ENCODE measurements at regions not wholly inside any gene's neighbourhood (a gene's known extent, or its start where the extent isn't known, plus 50 kb on each side); places are given as distances from the start of the nearest gene placed in this dataset.

- H3K9me3 ChIP-seq (ENCODE audit: control insufficient read depth in 1 of 2, low read length in 2 of 2): no peaks in the 10 kb centered on the region
- no peak overlapping the region for H3K27ac ChIP-seq (ENCODE audit: low read length)
- H3K4me1 ChIP-seq (ENCODE audit: control insufficient read depth in 1 of 2, insufficient read depth in 2 of 2, low read length in 2 of 2): peaks cover 0 to 3% of the 10 kb centered on the region in 2 donors
- no peak overlapping the region for H3K4me3 ChIP-seq (ENCODE audit: low read depth in 1 of 2, low read length in 2 of 2)
- H3K27me3 ChIP-seq (ENCODE audit: low read depth, low read length): no peaks in the 10 kb centered on the region
- H3K36me3 ChIP-seq (ENCODE audit: control insufficient read depth in 1 of 2, insufficient read depth in 2 of 2, low read length in 2 of 2): no peaks in the 10 kb centered on the region
Observed at GRCh38 chr2:59080451-59081181, 839.5 kb upstream of the FANCL start.

- peaks cover 0 to 3% of the 10 kb centered on the region in 2 donors for H3K4me1 ChIP-seq (ENCODE audit: control insufficient read depth in 1 of 2, insufficient read depth in 2 of 2, low read length in 2 of 2)
Observed at GRCh38 chr2:59077981-59078531, 836.9 kb upstream of the FANCL start.

GRCh38 chr2:59077026-59077725, 836.1 kb upstream of the FANCL start:
- Histone ChIP-seq H3K4me1 (ENCODE audit: control insufficient read depth in 1 of 2, insufficient read depth in 2 of 2, low read length in 2 of 2) (peaks cover 0 to 3% of the 10 kb centered on the region in 2 donors), H3K27ac (ENCODE audit: low read length) (no peak overlapping the region), H3K4me3 (ENCODE audit: low read depth in 1 of 2, low read length in 2 of 2) (no peak overlapping the region), H3K27me3 (ENCODE audit: low read depth, low read length) (no peaks in the 10 kb centered on the region), H3K9me3 (ENCODE audit: control insufficient read depth in 1 of 2, low read length in 2 of 2) (no peaks in the 10 kb centered on the region), H3K36me3 (ENCODE audit: control insufficient read depth in 1 of 2, insufficient read depth in 2 of 2, low read length in 2 of 2) (no peaks in the 10 kb centered on the region)

More at GRCh38 chr2:59077981-59078531, 836.9 kb upstream of the FANCL start:
- Histone ChIP-seq H3K4me3 (ENCODE audit: low read depth in 1 of 2, low read length in 2 of 2) (no peak overlapping the region), H3K9me3 (ENCODE audit: control insufficient read depth in 1 of 2, low read length in 2 of 2) (no peaks in the 10 kb centered on the region), H3K36me3 (ENCODE audit: control insufficient read depth in 1 of 2, insufficient read depth in 2 of 2, low read length in 2 of 2) (no peaks in the 10 kb centered on the region), H3K27ac (ENCODE audit: low read length) (no peak overlapping the region), H3K27me3 (ENCODE audit: low read depth, low read length) (no peaks in the 10 kb centered on the region)

- Histone ChIP-seq H3K27ac (ENCODE audit: low read length) (no peak overlapping the region), H3K9me3 (ENCODE audit: control insufficient read depth in 1 of 2, low read length in 2 of 2) (no peaks in the 10 kb centered on the region), H3K36me3 (ENCODE audit: control insufficient read depth in 1 of 2, insufficient read depth in 2 of 2, low read length in 2 of 2) (no peaks in the 10 kb centered on the region), H3K4me3 (ENCODE audit: low read depth in 1 of 2, low read length in 2 of 2) (no peak overlapping the region), H3K4me1 (ENCODE audit: control insufficient read depth in 1 of 2, insufficient read depth in 2 of 2, low read length in 2 of 2) (peaks cover 0 to 3% of the 10 kb centered on the region in 2 donors), H3K27me3 (ENCODE audit: low read depth, low read length) (no peaks in the 10 kb centered on the region)
Observed at GRCh38 chr2:59076079-59076619, 835.0 kb upstream of the FANCL start.

DNA sequence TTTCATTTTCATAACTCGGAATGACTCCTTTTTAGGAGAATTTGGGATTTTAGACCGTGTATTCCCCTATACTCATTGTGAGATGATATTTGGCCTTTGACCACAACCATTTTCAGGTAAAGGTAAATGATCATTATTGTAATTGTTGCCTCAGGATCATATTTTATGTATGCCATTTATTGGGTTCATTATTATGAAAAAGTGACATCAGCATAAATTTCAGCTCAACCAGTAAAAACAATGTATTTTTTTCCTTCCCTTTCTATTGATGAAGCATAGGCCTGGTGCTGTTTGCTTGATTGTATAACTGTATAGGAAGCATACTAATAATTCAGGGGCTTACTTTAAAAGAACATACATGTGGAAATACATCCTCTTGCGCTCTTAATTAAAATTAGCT, 832.9 kb upstream of the FANCL start:
- H3K4me1 ChIP-seq (ENCODE audit: control insufficient read depth in 1 of 2, insufficient read depth in 2 of 2, low read length in 2 of 2): no peaks in the 10 kb centered on the region
- H3K9me3 ChIP-seq (ENCODE audit: control insufficient read depth in 1 of 2, low read length in 2 of 2): no peaks in the 10 kb centered on the region
- H3K27me3 ChIP-seq (ENCODE audit: low read depth, low read length): no peaks in the 10 kb centered on the region
- H3K36me3 ChIP-seq (ENCODE audit: control insufficient read depth in 1 of 2, insufficient read depth in 2 of 2, low read length in 2 of 2): no peaks in the 10 kb centered on the region
- no peak overlapping the region for H3K4me3 ChIP-seq (ENCODE audit: low read depth in 1 of 2, low read length in 2 of 2)
- H3K27ac ChIP-seq (ENCODE audit: low read length): no peak overlapping the region

GRCh38 chr2:59073286-59073685, 832.2 kb upstream of the FANCL start:
- H3K36me3 ChIP-seq (ENCODE audit: control insufficient read depth in 1 of 2, insufficient read depth in 2 of 2, low read length in 2 of 2): no peaks in the 10 kb centered on the region
- no peak overlapping the region for H3K27ac ChIP-seq (ENCODE audit: low read length)
- no peaks in the 10 kb centered on the region for H3K9me3 ChIP-seq (ENCODE audit: control insufficient read depth in 1 of 2, low read length in 2 of 2)
- H3K4me3 ChIP-seq (ENCODE audit: low read depth in 1 of 2, low read length in 2 of 2): no peak overlapping the region
- H3K27me3 ChIP-seq (ENCODE audit: low read depth, low read length): no peaks in the 10 kb centered on the region
- H3K4me1 ChIP-seq (ENCODE audit: control insufficient read depth in 1 of 2, insufficient read depth in 2 of 2, low read length in 2 of 2): no peaks in the 10 kb centered on the region

- Histone ChIP-seq H3K4me3 (ENCODE audit: low read depth in 1 of 2, low read length in 2 of 2) (no peak overlapping the region), H3K4me1 (ENCODE audit: control insufficient read depth in 1 of 2, insufficient read depth in 2 of 2, low read length in 2 of 2) (no peaks in the 10 kb centered on the region), H3K27ac (ENCODE audit: low read length) (no peak overlapping the region), H3K36me3 (ENCODE audit: control insufficient read depth in 1 of 2, insufficient read depth in 2 of 2, low read length in 2 of 2) (no peaks in the 10 kb centered on the region), H3K9me3 (ENCODE audit: control insufficient read depth in 1 of 2, low read length in 2 of 2) (no peaks in the 10 kb centered on the region), H3K27me3 (ENCODE audit: low read depth, low read length) (no peaks in the 10 kb centered on the region)
Observed at GRCh38 chr2:59068255-59068654, 827.1 kb upstream of the FANCL start.

DNA sequence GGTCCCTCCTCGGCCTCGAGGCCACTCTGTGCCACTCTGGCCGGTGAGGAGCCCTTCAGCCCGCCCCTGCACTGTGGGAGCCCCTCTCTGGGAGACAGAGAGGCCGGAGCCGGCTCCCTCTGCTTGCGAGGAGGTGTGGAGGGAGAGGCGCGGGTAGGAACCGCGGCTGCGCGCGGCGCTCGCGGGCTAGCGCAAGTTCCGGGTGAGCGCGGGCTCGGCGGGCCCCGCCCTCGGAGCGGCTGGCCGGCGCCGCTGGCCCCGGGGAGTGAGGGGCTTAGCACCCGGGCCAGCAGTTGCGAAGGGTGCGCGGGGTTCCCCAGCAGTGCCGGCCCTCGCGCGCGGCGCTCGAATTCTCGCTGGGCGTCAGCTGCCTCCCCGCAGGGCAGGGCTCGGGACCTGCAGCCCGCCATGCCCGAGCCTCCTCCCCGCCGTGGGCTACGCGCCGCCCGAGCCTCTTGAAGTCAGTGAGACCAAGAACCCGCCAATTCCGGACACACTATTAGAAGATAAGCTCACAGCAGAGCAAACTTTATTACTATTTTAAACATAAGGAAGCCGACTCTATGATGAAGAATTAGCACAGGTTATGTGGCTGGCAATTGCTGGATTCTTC, 825.8 kb upstream of the FANCL start:
- Histone ChIP-seq H3K36me3 (ENCODE audit: control insufficient read depth in 1 of 2, insufficient read depth in 2 of 2, low read length in 2 of 2) (no peaks in the 10 kb centered on the region), H3K9me3 (ENCODE audit: control insufficient read depth in 1 of 2, low read length in 2 of 2) (no peaks in the 10 kb centered on the region), H3K27ac (ENCODE audit: low read length) (no peak overlapping the region), H3K27me3 (ENCODE audit: low read depth, low read length) (no peaks in the 10 kb centered on the region), H3K4me1 (ENCODE audit: control insufficient read depth in 1 of 2, insufficient read depth in 2 of 2, low read length in 2 of 2) (no peaks in the 10 kb centered on the region), H3K4me3 (ENCODE audit: low read depth in 1 of 2, low read length in 2 of 2) (no peak overlapping the region)

- H3K27ac ChIP-seq (ENCODE audit: low read length): no peak overlapping the region
Observed at GRCh38 chr2:59047373-59047995, 806.4 kb upstream of the FANCL start.

GRCh38 chr2:59046401-59047372, 805.6 kb upstream of the FANCL start:
- H3K9me3 ChIP-seq (ENCODE audit: control insufficient read depth in 1 of 2, low read length in 2 of 2): no peaks in the 10 kb centered on the region
- no peak overlapping the region for H3K27ac ChIP-seq (ENCODE audit: low read length)
- no peaks in the 10 kb centered on the region for H3K27me3 ChIP-seq (ENCODE audit: low read depth, low read length)
- H3K36me3 ChIP-seq (ENCODE audit: control insufficient read depth in 1 of 2, insufficient read depth in 2 of 2, low read length in 2 of 2): no peaks in the 10 kb centered on the region
- no peaks in the 10 kb centered on the region for H3K4me1 ChIP-seq (ENCODE audit: control insufficient read depth in 1 of 2, insufficient read depth in 2 of 2, low read length in 2 of 2)
- H3K4me3 ChIP-seq (ENCODE audit: low read depth in 1 of 2, low read length in 2 of 2): no peak overlapping the region

More at GRCh38 chr2:59047373-59047995, 806.4 kb upstream of the FANCL start:
- Histone ChIP-seq H3K4me3 (ENCODE audit: low read depth in 1 of 2, low read length in 2 of 2) (no peak overlapping the region), H3K4me1 (ENCODE audit: control insufficient read depth in 1 of 2, insufficient read depth in 2 of 2, low read length in 2 of 2) (no peaks in the 10 kb centered on the region), H3K9me3 (ENCODE audit: control insufficient read depth in 1 of 2, low read length in 2 of 2) (no peaks in the 10 kb centered on the region), H3K27me3 (ENCODE audit: low read depth, low read length) (no peaks in the 10 kb centered on the region), H3K36me3 (ENCODE audit: control insufficient read depth in 1 of 2, insufficient read depth in 2 of 2, low read length in 2 of 2) (no peaks in the 10 kb centered on the region)
